ENCODE measurements at regions not wholly inside any gene's neighbourhood (a gene's known extent, or its start where the extent isn't known, plus 50 kb on each side); places are given as distances from the start of the nearest gene placed in this dataset.

DNA sequence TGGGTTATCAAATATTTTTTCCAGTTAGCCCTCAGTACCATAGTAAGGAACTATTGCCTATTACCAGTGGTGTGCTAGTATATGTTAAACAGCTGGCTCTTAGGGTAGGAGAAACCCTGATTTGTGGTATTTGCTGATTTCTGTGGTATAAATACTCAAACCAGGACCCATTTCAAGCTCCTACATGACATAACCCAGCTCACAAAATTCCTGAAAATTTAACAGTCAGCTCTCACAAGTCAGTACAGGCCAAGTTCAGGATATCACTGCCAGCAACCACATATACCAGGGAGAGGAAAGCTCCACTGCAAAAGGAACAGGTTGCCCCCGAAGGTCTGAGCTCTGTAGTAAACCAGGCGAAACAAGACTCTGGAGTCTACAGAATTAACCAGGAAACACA, 315.3 kb downstream of the NOVA1 start:
- TF ChIP-seq, protein P1, sequence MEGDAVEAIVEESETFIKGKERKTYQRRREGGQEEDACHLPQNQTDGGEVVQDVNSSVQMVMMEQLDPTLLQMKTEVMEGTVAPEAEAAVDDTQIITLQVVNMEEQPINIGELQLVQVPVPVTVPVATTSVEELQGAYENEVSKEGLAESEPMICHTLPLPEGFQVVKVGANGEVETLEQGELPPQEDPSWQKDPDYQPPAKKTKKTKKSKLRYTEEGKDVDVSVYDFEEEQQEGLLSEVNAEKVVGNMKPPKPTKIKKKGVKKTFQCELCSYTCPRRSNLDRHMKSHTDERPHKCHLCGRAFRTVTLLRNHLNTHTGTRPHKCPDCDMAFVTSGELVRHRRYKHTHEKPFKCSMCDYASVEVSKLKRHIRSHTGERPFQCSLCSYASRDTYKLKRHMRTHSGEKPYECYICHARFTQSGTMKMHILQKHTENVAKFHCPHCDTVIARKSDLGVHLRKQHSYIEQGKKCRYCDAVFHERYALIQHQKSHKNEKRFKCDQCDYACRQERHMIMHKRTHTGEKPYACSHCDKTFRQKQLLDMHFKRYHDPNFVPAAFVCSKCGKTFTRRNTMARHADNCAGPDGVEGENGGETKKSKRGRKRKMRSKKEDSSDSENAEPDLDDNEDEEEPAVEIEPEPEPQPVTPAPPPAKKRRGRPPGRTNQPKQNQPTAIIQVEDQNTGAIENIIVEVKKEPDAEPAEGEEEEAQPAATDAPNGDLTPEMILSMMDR (IDR thresholded peaks at IDR 0.05) = no peak
- TF ChIP-seq EP300 (IDR thresholded peaks at IDR 0.05) (no peak), POLR2A (IDR thresholded peaks at IDR 0.05) (no peak)
